Heart right ventricle (tissue), 16 donors: ENCODE measurements at regions not wholly inside any gene's neighbourhood (a gene's known extent, or its start where the extent isn't known, plus 50 kb on each side); places are given as distances from the start of the nearest gene placed in this dataset.

ENCODE experiments used
- ATAC-seq, 8 donors: fragments of 200-7000 bp; cut with Tn5 transposase; one replicate each; pipeline ENCODE4 v1.9.1; 2020; ENCODE audit warnings: mild to moderate bottlenecking in 8 of 8, moderate library complexity in 8 of 8, moderate number of reproducible peaks in 1 of 8
- DNase-seq, 2 donors: peaks; one replicate each; pipeline ENCODE4 v3.0.0-alpha.2; 2020
- H3K27ac ChIP-seq, 10 donors: fragments of 200-600 bp; sonication (generic) in 2 of 10; one replicate each; pipeline versions ENCODE4 v1.5.0 to v1.8.0; 2020 to 2022; ENCODE audit warnings: mild to moderate bottlenecking in 3 of 10
- H3K27me3 ChIP-seq, 7 donors: fragments of 200-600 bp; one replicate each; pipeline ENCODE4 v1.8.0; 2021 to 2022; ENCODE audit warnings: mild to moderate bottlenecking in 2 of 7
- H3K36me3 ChIP-seq, 9 donors: fragments of 200-600 bp; sonication (generic) in 1 of 9; one replicate each; pipeline versions ENCODE4 v1.5.0 to v1.8.0; 2020 to 2022; ENCODE audit warnings: mild to moderate bottlenecking in 2 of 9
- H3K4me1 ChIP-seq, 9 donors: fragments of 200-600 bp; sonication (generic) in 1 of 9; one replicate each; pipeline versions ENCODE4 v1.5.0 to v1.8.0; 2020 to 2022; ENCODE audit warnings: mild to moderate bottlenecking in 4 of 9
- H3K4me3 ChIP-seq, 10 donors: fragments of 200-600 bp; sonication (generic) in 2 of 10; one replicate each; pipeline versions ENCODE4 v1.5.0 to v1.8.0; 2020 to 2022; ENCODE audit warnings: mild to moderate bottlenecking in 7 of 10, moderate library complexity in 2 of 10
- H3K9me3 ChIP-seq, 11 donors: fragments of 200-600 bp in 10 of 11; sonication (generic) in 2 of 11; one replicate each; pipeline versions ENCODE4 v1.5.0 to v1.8.0; 2013 to 2022; ENCODE audit warnings: mild to moderate bottlenecking in 2 of 11, control low read depth in 1 of 11, moderate library complexity in 1 of 11
- CTCF ChIP-seq, 9 donors: fragments of 200-600 bp; sonication (generic) in 2 of 9; IDR thresholded peaks; one replicate each; pipeline versions ENCODE4 v1.5.0 to v1.8.0; 2021 to 2022; ENCODE audit warnings: antibody characterized with exemption in 9 of 9, mild to moderate bottlenecking in 5 of 9, moderate library complexity in 1 of 9
- WGBS, 2 donors: extraction: QIAGEN DNeasy Blood & Tissue Kit; methylation state at CpG; one replicate each; pipeline ENCODE4 v1.1.7; 2013; ENCODE audit warnings: inconsistent platforms in 1 of 2; 5-methylcytosine and 5-hydroxymethylcytosine counted together
- intact Hi-C, 10 donors: fragments of 100-400 bp; cut with DNase I; formaldehyde crosslinking; loops; one replicate each; pipeline versions ENCODE4 v1.11.1 to v1.14.2; 2022
- donor health status: Arrhythmogenic right ventricular cardiomyopathy.
- donor health status: ischemic (EF 13 %, LVEDD 7.1; RV severe dilation, severe dysfunction).
- donor health status: healthy with polysubstance abuse.
- donor health status: DM: no; HTN: yes; CAD: no.
- donor health status: DM: no; HTN: no; CAD: no.
- donor health status: ischemic (EF 25% LVEDD 6.9; RV normal size, moderate dysfunction).
- donor health status: ischemic (EF 25% LVEDD 5.7; RV mildly dilated, moderate dysfunction).
- donor health status: healthy.
- donor health status: DM: yes; HTN: yes; CAD: no.
- donor health status: Ischemic cardiomyopathy.
- donor health status: ischemic (EF 35%, LVEDD 5.7; RV mildly dilated, moderate dysfunction).
- donor health status: nonischemic (EF 11% LVEDD 7.7; RV severe dilation, severe dysfunction).
- donor health status: DM: yes; HTN: yes; CAD: no.
- donor health status: PGD.
- donor health status: ischemic (EF 29% LVEDD 5.4; RV normal size, mild dysfunction).
- donor health status: nonischemic (EF 23%, LVEDD 6.1; RV moderate dilation, normal function).

GRCh38 chr16:35252356-35252936 lies 1793.0 kb downstream of the TP53TG3F start:
- TF ChIP-seq CTCF (IDR thresholded peaks at IDR 0.05): no peak
- H3K4me1 ChIP-seq: no peaks in the 10 kb centered on the region
- DNase-seq: no peak

GRCh38 chr16:35255186-35255803 lies 1795.9 kb downstream of the TP53TG3F start:
- ATAC-seq (no peak), DNase-seq (no peak)
- Histone ChIP-seq H3K4me1 (no peaks in the 10 kb centered on the region), H3K9me3 (peaks cover 0 to 46% (median 0%) of the 10 kb centered on the region in 11 donors), H3K36me3 (no peaks in the 10 kb centered on the region), H3K27ac (no peak overlapping the region), H3K27me3 (no peaks in the 10 kb centered on the region), H3K4me3 (no peak overlapping the region)
- intact Hi-C loops: no loop called here
- TF ChIP-seq CTCF (IDR thresholded peaks at IDR 0.05): no peak
- WGBS, 2 donors: 46 to 54% methylated on average over 33 of the region's 33 CpGs

More at GRCh38 chr16:35252356-35252936, 1793.0 kb downstream of the TP53TG3F start:
- H3K36me3 ChIP-seq: no peaks in the 10 kb centered on the region
- no peak overlapping the region for H3K4me3 ChIP-seq
- no peak overlapping the region for H3K27ac ChIP-seq
- WGBS, 2 donors: 82% methylated on average over 4 of the region's 4 CpGs
- ATAC-seq: no peak
- peaks cover 0 to 51% (median 0%) of the 10 kb centered on the region in 11 donors for H3K9me3 ChIP-seq
- intact Hi-C loops: no loop called here
- no peaks in the 10 kb centered on the region for H3K27me3 ChIP-seq

- intact Hi-C loops: no loop called here
- Histone ChIP-seq H3K27me3 (no peaks in the 10 kb centered on the region), H3K4me1 (no peaks in the 10 kb centered on the region), H3K9me3 (peaks cover 0 to 46% (median 0%) of the 10 kb centered on the region in 11 donors), H3K4me3 (no peak overlapping the region), H3K36me3 (no peaks in the 10 kb centered on the region), H3K27ac (no peak overlapping the region)
- DNase-seq: no peak
- 43 to 44% methylated on average over 11 of the region's 11 CpGs for WGBS, 2 donors
- no peak for TF ChIP-seq CTCF (IDR thresholded peaks at IDR 0.05)
- no peak for ATAC-seq
These were observed 1796.4 kb downstream of the TP53TG3F start for GRCh38 chr16:35255816-35256215.

- intact Hi-C loops: no loop called here
- no peak for ATAC-seq
- WGBS, 2 donors: 68 to 70% methylated on average over 9 of the region's 9 CpGs
These were observed 1799.0 kb downstream of the TP53TG3F start for GRCh38 chr16:35258381-35258780.

More at GRCh38 chr16:35258381-35258780, 1799.0 kb downstream of the TP53TG3F start:
- Histone ChIP-seq H3K4me1 (no peaks in the 10 kb centered on the region), H3K4me3 (no peak overlapping the region), H3K27me3 (no peaks in the 10 kb centered on the region), H3K27ac (no peak overlapping the region), H3K9me3 (peaks cover 0 to 30% (median 0%) of the 10 kb centered on the region in 11 donors), H3K36me3 (no peaks in the 10 kb centered on the region)
- TF ChIP-seq CTCF (IDR thresholded peaks at IDR 0.05): no peak
- DNase-seq: no peak
